ENCODE measurements at regions not wholly inside any gene's neighbourhood (a gene's known extent, or its start where the extent isn't known, plus 50 kb on each side); places are given as distances from the start of the nearest gene placed in this dataset.
"Not testable (repeated sequence)": the region's sequence is repeated elsewhere in the genome, so short reads cannot be mapped to it uniquely, and the experiment has no call there.

GRCh38 chr14:88980907-88981306, 156.5 kb downstream of the TTC8 start:
- ATAC-seq; DNase-seq; intact Hi-C loops (cut with DNase I, micrococcal nuclease): not testable (repeated sequence)

DNA sequence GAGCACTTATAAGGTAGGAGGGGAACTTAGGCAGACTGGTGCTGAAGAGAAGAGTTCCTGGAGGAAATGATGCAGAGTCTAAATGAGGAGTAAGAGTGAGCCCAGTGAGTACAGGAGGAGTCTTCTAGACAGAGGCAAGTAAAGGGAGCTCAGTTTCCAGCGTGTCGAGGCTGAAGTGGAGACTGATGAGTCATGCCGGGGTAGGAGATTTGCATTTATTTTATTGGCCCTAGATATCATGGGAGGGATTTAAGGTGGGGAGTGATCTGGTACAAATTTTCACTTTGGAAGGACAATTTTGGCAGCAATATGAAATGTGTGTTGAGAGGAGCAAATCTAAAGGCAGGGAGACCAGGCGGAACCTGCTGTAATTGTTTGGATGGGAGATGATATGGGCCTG, 157.5 kb downstream of the TTC8 start:
- DNase-seq (no peak), ATAC-seq (no peak)
- intact Hi-C loops (cut with DNase I, micrococcal nuclease): no loop called here

DNA sequence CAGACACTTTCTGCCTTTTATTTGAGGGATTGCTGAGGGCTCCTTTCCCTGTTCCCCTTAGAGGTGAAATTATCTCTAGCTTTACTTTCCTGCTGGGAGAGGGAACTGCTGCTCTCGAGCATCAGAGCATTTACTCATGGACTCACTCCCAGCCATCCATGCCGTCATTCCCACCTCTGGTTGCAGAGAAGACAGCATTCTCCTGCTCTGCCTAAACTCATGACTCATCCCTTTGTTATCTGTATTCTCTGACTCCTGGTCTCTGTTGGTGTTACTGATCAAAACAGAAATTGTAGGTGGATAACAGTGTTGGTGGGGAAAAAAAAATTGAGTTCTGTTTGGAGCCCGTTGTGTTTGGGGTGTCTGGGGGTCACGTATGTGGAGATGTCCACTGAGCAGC, 159.3 kb downstream of the TTC8 start:
- ATAC-seq (no peak), DNase-seq (no peak)
- intact Hi-C loops (cut with DNase I, micrococcal nuclease): no loop called here

- no peak for DNase-seq
- no peak for ATAC-seq
- intact Hi-C loops (cut with DNase I, micrococcal nuclease): no loop called here
Observed at GRCh38 chr14:88985654-88986053, 161.2 kb downstream of the TTC8 start.

DNA sequence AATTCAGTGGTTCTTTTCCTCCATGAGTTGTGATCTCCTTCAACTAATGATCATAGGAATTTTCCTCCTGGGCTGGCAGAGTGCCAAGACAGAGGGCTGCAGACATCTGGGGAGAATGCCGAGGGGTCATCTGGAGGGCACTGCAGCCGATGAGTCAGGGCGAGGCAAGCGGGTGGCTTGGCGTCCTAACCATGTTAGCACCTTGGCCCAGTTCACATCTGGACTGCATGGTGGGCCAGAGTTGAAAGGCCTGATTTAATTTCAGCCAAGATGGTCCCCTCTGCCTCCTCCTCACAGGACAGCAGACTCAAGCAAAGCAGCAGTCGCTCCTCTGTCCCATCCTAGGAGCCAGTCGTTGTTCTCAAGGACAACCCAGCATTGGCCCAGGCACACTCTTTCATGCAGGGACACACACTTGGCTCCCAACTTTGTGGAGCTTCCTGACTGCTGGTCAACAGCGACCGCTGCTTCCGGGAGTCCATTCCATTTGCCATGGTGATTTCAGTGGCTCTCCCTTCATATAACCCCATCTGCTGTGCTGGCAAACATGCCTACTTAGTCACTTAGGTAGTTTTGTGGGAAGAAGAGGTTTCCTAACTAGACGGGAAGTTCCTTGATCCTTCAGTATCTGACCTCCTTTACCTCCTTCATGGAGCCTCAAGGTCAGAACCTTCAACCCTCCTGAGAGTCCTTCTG, 161.8 kb downstream of the TTC8 start:
- DNase-seq (no peak), ATAC-seq (no peak)
- intact Hi-C loops (cut with DNase I, micrococcal nuclease): no loop called here

GRCh38 chr14:88986908-88987307, 162.5 kb downstream of the TTC8 start:
- intact Hi-C loops (cut with DNase I, micrococcal nuclease); ATAC-seq: not testable (repeated sequence)

GRCh38 chr14:88987516-88987915, 163.1 kb downstream of the TTC8 start:
- ATAC-seq: peak; percentile 85
- DNase-seq: no peak
- intact Hi-C loops (cut with DNase I, micrococcal nuclease): no loop called here

More at GRCh38 chr14:88986908-88987307, 162.5 kb downstream of the TTC8 start:
- not testable (repeated sequence) for DNase-seq

DNA sequence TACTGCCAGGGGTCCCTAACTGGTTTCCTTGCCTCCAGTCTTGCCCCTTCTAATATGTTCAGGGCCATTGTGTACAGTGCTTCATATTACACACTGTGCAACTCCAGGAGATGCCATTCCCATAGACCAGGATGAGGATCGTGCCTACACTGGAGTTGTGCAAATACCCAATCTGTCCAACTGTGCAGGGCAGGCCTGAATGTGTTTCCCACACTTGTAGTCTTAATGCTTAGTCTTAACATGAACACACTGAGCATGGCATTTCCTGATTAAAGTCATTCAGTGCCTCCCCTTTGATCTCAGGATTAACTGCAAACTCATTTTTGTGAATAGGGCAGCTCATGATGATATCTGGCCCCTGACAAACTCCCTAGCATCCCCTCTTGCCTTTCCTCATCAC, 165.5 kb downstream of the TTC8 start:
- ATAC-seq (no peak), DNase-seq (no peak)
- intact Hi-C loops (cut with DNase I, micrococcal nuclease): no loop called here

DNA sequence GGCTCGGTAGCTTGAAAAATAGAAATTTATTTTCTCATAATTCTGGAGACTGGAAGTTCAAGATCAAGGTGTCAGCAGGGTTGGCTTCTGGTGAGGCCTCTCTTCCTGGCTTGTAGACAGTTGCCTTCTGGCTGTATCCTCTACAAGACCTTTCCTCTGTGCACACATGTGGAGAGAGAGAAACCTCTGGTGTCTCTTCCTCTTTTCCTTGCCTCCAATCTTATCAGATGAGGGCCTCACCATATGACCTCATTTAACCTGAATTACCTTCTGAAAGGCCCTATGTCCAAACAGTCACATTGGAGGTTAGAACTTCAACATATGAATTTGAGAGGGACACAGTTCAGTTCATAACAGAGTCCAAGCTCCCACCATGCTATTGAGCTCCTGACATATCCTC, 166.4 kb downstream of the TTC8 start:
- DNase-seq: no peak
- ATAC-seq: no peak
- intact Hi-C loops (cut with DNase I, micrococcal nuclease): no loop called here

DNA sequence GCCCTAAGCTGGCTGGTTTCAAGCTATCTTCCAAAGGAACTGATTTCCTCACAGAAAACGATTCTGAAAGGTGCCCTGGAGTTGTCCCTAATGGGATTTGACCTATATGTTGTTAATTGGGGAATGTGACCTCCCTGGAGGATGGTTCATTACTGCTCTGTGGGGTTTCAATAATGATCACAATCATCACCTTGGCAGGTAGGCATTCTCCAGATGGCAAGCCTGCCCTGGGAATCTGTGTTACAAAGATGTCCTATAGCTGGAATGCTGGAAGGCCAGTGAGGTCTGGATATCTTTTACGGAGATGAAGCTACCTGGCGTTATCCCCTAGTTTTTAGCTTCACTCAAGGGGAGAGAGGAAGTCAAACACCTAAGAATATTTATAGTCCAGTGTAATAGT, 167.6 kb downstream of the TTC8 start:
- no peak for DNase-seq
- ATAC-seq: no peak
- intact Hi-C loops (cut with DNase I, micrococcal nuclease): no loop called here

DNA sequence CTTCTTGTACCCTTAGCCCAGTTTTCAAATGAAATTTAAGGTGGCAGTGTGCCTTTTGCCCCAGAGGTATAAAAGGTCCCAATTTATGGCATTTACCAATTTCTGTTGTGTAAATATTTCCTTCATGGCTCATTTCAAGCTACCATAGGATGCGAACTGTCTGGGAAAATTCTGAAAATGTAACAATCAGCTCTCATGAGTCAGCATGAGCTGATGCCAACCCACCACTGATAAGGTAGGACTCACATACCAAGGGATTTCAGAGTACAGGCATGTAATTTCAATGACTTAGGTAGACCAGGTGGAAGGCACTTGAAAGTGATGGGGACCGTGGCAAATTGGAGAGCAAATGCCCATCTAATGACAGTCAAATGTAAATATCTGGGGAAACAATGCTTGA, 169.5 kb downstream of the TTC8 start:
- ATAC-seq (no peak), DNase-seq (no peak)
- intact Hi-C loops (cut with DNase I, micrococcal nuclease): no loop called here

DNA sequence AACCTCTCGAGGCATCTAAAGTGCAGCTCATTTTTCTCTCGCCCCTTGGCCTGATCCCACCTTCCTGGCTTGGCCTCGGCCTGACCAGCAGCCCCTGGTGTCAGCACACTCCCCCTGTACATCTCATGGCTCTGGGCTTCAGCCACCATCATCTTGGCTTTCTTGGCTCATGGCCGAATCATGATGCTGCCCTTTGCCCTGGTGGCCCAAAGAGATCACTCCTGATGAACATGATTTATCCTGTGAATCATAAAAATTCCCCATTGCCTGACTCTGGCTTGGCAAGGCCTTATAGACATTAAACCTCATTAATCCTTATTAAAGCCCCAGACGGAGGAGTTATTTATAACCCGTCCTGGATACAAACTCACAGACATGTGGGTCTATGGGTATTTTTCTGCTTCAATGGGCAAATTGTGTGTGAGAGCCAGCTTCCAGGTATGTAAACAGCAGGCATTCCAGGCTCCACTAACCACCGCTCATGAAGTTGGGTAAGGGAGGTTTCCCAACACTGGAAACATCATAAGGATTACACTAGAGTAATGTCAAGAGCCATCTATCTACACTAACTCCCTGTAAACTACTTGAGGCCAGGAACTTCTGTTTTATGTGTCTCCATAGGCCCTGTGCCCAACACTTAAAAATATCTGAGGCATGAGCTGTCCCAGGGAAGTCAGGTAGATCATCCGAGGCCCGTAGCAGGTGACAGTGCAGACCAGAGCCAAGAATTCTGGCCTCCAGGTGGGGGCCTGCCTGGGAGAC, 171.2 kb downstream of the TTC8 start:
- intact Hi-C loops (cut with DNase I, micrococcal nuclease): no loop called here
- DNase-seq (no peak), ATAC-seq (no peak)

GRCh38 chr14:88998027-88998426, 173.6 kb downstream of the TTC8 start:
- intact Hi-C loops (cut with DNase I, micrococcal nuclease): no loop called here
- DNase-seq (no peak), ATAC-seq (no peak)

DNA sequence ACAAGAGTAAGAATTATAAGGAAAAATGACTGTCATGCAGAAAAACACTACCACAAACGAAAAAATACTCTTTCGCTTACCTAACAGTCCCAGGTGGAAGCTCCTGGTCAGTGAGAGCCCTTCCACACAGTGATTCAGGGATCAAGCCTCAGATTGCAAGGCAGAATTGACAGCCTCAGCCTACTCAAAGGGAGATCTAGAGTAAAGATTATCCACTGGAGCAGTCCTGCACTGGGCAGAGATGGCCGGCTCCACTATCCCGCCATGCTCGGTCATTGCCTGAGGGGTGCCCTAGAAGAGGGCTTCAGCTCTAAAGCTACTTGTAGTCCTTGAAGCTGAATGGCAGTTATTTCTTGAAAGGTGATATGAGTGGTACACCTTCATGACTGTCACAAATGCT, 174.7 kb downstream of the TTC8 start:
- DNase-seq (no peak), ATAC-seq (no peak)
- intact Hi-C loops (cut with DNase I, micrococcal nuclease): no loop called here

GRCh38 chr14:89000007-89000942, 175.8 kb downstream of the TTC8 start:
- peak; percentile 89 for ATAC-seq
- intact Hi-C loops (cut with DNase I, micrococcal nuclease): no loop called here
- DNase-seq: peak; percentile 30 to 62

GRCh38 chr14:89004166-89004565, 179.7 kb downstream of the TTC8 start:
- DNase-seq: no peak
- intact Hi-C loops (cut with DNase I, micrococcal nuclease): no loop called here
- ATAC-seq: peak; percentile 37

GRCh38 chr14:89007906-89008305, 183.5 kb downstream of the TTC8 start:
- intact Hi-C loops (cut with DNase I, micrococcal nuclease): no loop called here
- no peak for ATAC-seq
- DNase-seq: no peak

GRCh38 chr14:89011355-89012281, 187.2 kb downstream of the TTC8 start:
- DNase-seq: no peak
- intact Hi-C loops (cut with DNase I, micrococcal nuclease): no loop called here

More at GRCh38 chr14:89011355-89012281, 187.2 kb downstream of the TTC8 start:
- ATAC-seq: peak; percentile 64

Data from left colon (tissue), 2 donors.